NT2/D1 (cell line): ENCODE measurements at regions not wholly inside any gene's neighbourhood (a gene's known extent, or its start where the extent isn't known, plus 50 kb on each side); places are given as distances from the start of the nearest gene placed in this dataset.

ENCODE experiments used
- SUZ12 ChIP-seq: IDR thresholded peaks from 2 replicates; pipeline ENCODE4 v1.6.1; 2011; ENCODE audit not compliant: insufficient read length, insufficient read depth; ENCODE audit errors: extremely low read depth
- YY1 ChIP-seq: IDR thresholded peaks from 2 replicates; pipeline ENCODE4 v1.6.1; 2011; ENCODE audit not compliant: insufficient read length, insufficient read depth
- ZNF274 ChIP-seq: IDR thresholded peaks from 2 replicates; pipeline ENCODE4 v1.6.1; 2011; ENCODE audit warnings: mild to moderate bottlenecking, low read depth, low read length

DNA sequence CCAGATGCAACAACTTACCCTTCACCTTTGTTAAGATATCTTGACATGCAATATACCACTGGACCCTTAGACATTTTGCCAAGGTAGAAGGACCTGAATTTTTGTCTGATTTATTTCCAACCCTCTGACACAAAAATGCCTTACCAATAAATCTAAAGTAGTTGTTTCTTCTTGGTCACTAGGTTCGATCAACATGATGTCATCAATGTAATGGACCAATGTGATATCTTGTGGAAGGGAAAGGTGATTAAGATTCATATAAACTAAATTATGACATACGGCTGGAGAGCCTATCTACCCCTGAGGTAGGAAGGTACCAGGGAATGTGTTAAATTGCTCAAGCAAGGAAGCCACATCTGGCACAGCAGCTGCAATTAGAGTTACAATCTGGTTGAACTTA is 67.7 kb upstream of the SERPINE2 start:
- TF ChIP-seq ZNF274 (no peak), YY1 (no peak), SUZ12 (no peak)
